ENCODE measurements at regions not wholly inside any gene's neighbourhood (a gene's known extent, or its start where the extent isn't known, plus 50 kb on each side); places are given as distances from the start of the nearest gene placed in this dataset.

DNA sequence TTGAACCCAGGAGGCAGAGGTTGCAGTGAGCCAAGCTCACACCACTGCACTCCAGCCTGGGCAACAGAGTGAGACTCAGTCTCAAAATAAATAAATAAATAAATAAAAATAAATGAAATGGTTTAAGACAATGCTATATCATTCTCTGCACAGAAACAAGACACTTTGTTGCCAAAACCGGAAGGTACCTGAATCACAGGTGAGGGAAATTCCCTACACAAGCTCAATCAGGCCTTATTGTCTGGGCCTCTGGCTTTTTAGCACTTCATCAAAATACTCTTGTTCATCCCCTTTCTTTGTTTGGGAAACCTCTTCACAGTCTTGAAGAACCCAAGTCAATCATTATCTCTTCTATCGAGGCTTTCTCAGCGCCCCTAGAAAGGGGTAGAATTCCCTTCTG, 166.1 kb upstream of the NPSR1 start:
- no peak overlapping the region for H2AK5ac ChIP-seq (ENCODE audit: low read depth, low read length)
- DNase-seq (ENCODE audit: low read depth in 1 of 2, low spot score in 2 of 2) (no peak), FAIRE-seq (no peak)
- H3K4me1 ChIP-seq (replicated peaks in 1 of 4; ENCODE audit: control insufficient read depth in 3 of 4, insufficient read depth in 4 of 4, low read length in 3 of 4) = peaks cover 1 to 9% (median 2%) of the 10 kb centered on the region in 4 experiments; a peak in 4 of 7 replicates
- WGBS, 2 experiments (ENCODE audit: extremely low coverage in 1 of 2, insufficient coverage in 1 of 2, insufficient read length in 1 of 2, insufficient replicate concordance in 2 of 2, low coverage in 1 of 2, low lambda C conversion rate in 2 of 2, missing lambda C conversion rate in 1 of 2) = 94% methylated on average over 3 of the region's 3 CpGs; no CpG with 5 or more reads in 1 of the 2 experiments
- no peak overlapping the region for H2BK5ac ChIP-seq (ENCODE audit: low read depth, low read length)
- no peak overlapping the region for H2BK12ac ChIP-seq (ENCODE audit: low read depth, low read length)
- H2AFZ ChIP-seq (ENCODE audit: low read length) = no peak overlapping the region
- H3K23me2 ChIP-seq (ENCODE audit: low read depth, low read length) = no peaks in the 10 kb centered on the region
- H3K27me3 ChIP-seq (replicated peaks in 1 of 4; ENCODE audit: control insufficient read depth in 3 of 4, extremely low read depth in 1 of 4, insufficient read depth in 3 of 4, low read length in 3 of 4) = peaks cover 0 to 1% (median 0%) of the 10 kb centered on the region in 4 experiments; a peak in 1 of 7 replicates
- H4K8ac ChIP-seq (ENCODE audit: extremely low read depth, insufficient read depth, low read length) = no peak overlapping the region
- H3K23ac ChIP-seq (ENCODE audit: insufficient read length) = no peak overlapping the region
- no peak overlapping the region for H4K5ac ChIP-seq (ENCODE audit: insufficient read length, low read depth, low read length)
- ChIA-PET POLR2A (ENCODE audit: partially characterized antibody) (no interaction called here), CTCF (ENCODE audit: partially characterized antibody) (interaction anchor here (1.3 kb wide), 1 partner anchor 10 kb away, joined by 6 read pairs; no protein-coding TSS in a partner anchor)
- H2BK15ac ChIP-seq (ENCODE audit: low read length) = no peak overlapping the region
- no peak overlapping the region for H3K4ac ChIP-seq (replicated peaks; ENCODE audit: insufficient read length, low read depth, low read length)
- TF ChIP-seq SP4 (IDR thresholded peaks at IDR 0.05; ENCODE audit: low read length) = no peak
- TF ChIP-seq RNF2 (IDR thresholded peaks at IDR 0.05; ENCODE audit: borderline replicate concordance, low read depth, low read length, missing control alignments, poor library complexity, severe bottlenecking) = no peak
- no peak for TF ChIP-seq YY1 (IDR thresholded peaks at IDR 0.05; ENCODE audit: low read depth, low read length)
- TF ChIP-seq, protein P1, sequence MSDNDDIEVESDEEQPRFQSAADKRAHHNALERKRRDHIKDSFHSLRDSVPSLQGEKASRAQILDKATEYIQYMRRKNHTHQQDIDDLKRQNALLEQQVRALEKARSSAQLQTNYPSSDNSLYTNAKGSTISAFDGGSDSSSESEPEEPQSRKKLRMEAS (IDR thresholded peaks at IDR 0.05) = no peak
- H3K9me3 ChIP-seq (ENCODE audit: insufficient read depth in 2 of 2, low read depth in 1 of 2, low read length in 1 of 2) = no peaks in the 10 kb centered on the region
- H3K14ac ChIP-seq (ENCODE audit: insufficient read length) = no peak overlapping the region
- no peak overlapping the region for H4K91ac ChIP-seq (replicated peaks; ENCODE audit: insufficient read length, low read length)
- H3K36me3 ChIP-seq (ENCODE audit: control insufficient read depth in 2 of 4, insufficient read depth in 4 of 4, low read length in 3 of 4) = no peaks in the 10 kb centered on the region
- H3K4me2 ChIP-seq (ENCODE audit: insufficient read depth in 1 of 2, low read depth in 2 of 2, low read length in 2 of 2) = no peak overlapping the region
- H3K4me3 ChIP-seq (ENCODE audit: extremely low read depth in 1 of 4, insufficient read depth in 2 of 4, low read depth in 3 of 4, low read length in 4 of 4) = no peak overlapping the region
- H3K79me1 ChIP-seq (ENCODE audit: low read depth, low read length) = no peaks in the 10 kb centered on the region
- no peaks in the 10 kb centered on the region for H3K79me2 ChIP-seq (ENCODE audit: control insufficient read depth in 1 of 2, insufficient read depth in 2 of 2, low read length in 2 of 2)
- no peak overlapping the region for H3K18ac ChIP-seq (ENCODE audit: extremely low read depth, low read length)
- H2BK120ac ChIP-seq (replicated peaks; ENCODE audit: low read depth, low read length) = no peak overlapping the region
- no peaks in the 10 kb centered on the region for H4K20me1 ChIP-seq (replicated peaks in 1 of 2; ENCODE audit: control insufficient read depth in 1 of 2, insufficient read depth in 2 of 2, low read length in 2 of 2)
- no peak overlapping the region for H3K56ac ChIP-seq (replicated peaks; ENCODE audit: insufficient read length, low read depth, low read length)
- no peak overlapping the region for H3K9ac ChIP-seq (replicated peaks in 1 of 4; ENCODE audit: extremely low read depth in 1 of 4, low read depth in 3 of 4, low read length in 3 of 4)
- H3K27ac ChIP-seq (ENCODE audit: low read depth, low read length) = no peak overlapping the region
- no peak overlapping the region for H2BK20ac ChIP-seq (ENCODE audit: low read length)

Data from H1 (cell line).